ENCODE measurements at regions not wholly inside any gene's neighbourhood (a gene's known extent, or its start where the extent isn't known, plus 50 kb on each side); places are given as distances from the start of the nearest gene placed in this dataset.

GRCh38 chr1:58304346-58304975, 242.1 kb downstream of the OMA1 start:
- TF ChIP-seq CTCF (IDR thresholded peaks at IDR 0.05) (no peak), ZFX (IDR thresholded peaks at IDR 0.05; ENCODE audit: borderline replicate concordance) (no peak)
- H3K27ac ChIP-seq, result no peak overlapping the region

GRCh38 chr1:58303841-58304240, 242.7 kb downstream of the OMA1 start:
- no peak overlapping the region for H3K27ac ChIP-seq
- TF ChIP-seq ZFX (IDR thresholded peaks at IDR 0.05; ENCODE audit: borderline replicate concordance) (no peak), CTCF (IDR thresholded peaks at IDR 0.05) (no peak)

GRCh38 chr1:58293388-58293787, 253.1 kb downstream of the OMA1 start:
- no peak overlapping the region for H3K27ac ChIP-seq
- TF ChIP-seq CTCF (IDR thresholded peaks at IDR 0.05), result no peak
- TF ChIP-seq ZFX (IDR thresholded peaks at IDR 0.05; ENCODE audit: borderline replicate concordance), result no peak

GRCh38 chr1:58290685-58291372, 255.7 kb downstream of the OMA1 start:
- no peak overlapping the region for H3K27ac ChIP-seq
- TF ChIP-seq CTCF (IDR thresholded peaks at IDR 0.05) (no peak), ZFX (IDR thresholded peaks at IDR 0.05; ENCODE audit: borderline replicate concordance) (no peak)

GRCh38 chr1:58288624-58289142, 257.8 kb downstream of the OMA1 start:
- no peak for TF ChIP-seq CTCF (IDR thresholded peaks at IDR 0.05)
- TF ChIP-seq ZFX (IDR thresholded peaks at IDR 0.05; ENCODE audit: borderline replicate concordance), result no peak
- peak overlapping the region; percentile 58 for H3K27ac ChIP-seq

- TF ChIP-seq CTCF (IDR thresholded peaks at IDR 0.05) (no peak), ZFX (IDR thresholded peaks at IDR 0.05; ENCODE audit: borderline replicate concordance) (no peak)
- peak overlapping the region; percentile 58 for H3K27ac ChIP-seq
Measured at GRCh38 chr1:58287894-58288623, 258.5 kb downstream of the OMA1 start.

- TF ChIP-seq ZFX (IDR thresholded peaks at IDR 0.05; ENCODE audit: borderline replicate concordance) (no peak), CTCF (IDR thresholded peaks at IDR 0.05) (no peak)
- no peak overlapping the region for H3K27ac ChIP-seq
Measured at GRCh38 chr1:58284225-58284510, 262.4 kb downstream of the OMA1 start.

Measured in 22Rv1 (cell line).